Esophagus squamous epithelium (tissue), 5 donors: ENCODE measurements at regions not wholly inside any gene's neighbourhood (a gene's known extent, or its start where the extent isn't known, plus 50 kb on each side); places are given as distances from the start of the nearest gene placed in this dataset.

Experiments used
- DNase-seq: peaks from one replicate; lab custom pipeline; 2025; lab: John Stamatoyannopoulos, UW
- H3K27ac ChIP-seq, 4 donors: fragments of 200-600 bp; sonication (generic); one replicate each; pipeline ENCODE4 v1.5.1; 2016 to 2019; ENCODE audit warnings: mild to moderate bottlenecking in 1 of 4
- H3K27me3 ChIP-seq, 4 donors: fragments of 200-600 bp; sonication (generic); 1 replicate in 3 of 4; 2 replicates in 1 of 4; pipeline versions ENCODE4 v1.5.1 to v1.6.0; 2017 to 2021; ENCODE audit warnings: antibody characterized with exemption in 1 of 4
- H3K36me3 ChIP-seq, 3 donors: fragments of 200-600 bp; sonication (generic); one replicate each; pipeline ENCODE4 v1.5.1; 2016 to 2019
- H3K4me1 ChIP-seq, 3 donors: fragments of 200-600 bp; sonication (generic); one replicate each; pipeline ENCODE4 v1.5.1; 2017 to 2019
- H3K4me3 ChIP-seq, 4 donors: fragments of 200-600 bp; sonication (generic); 1 replicate in 3 of 4; 2 replicates in 1 of 4; pipeline ENCODE4 v1.5.1; 2016 to 2019; ENCODE audit warnings: mild to moderate bottlenecking in 2 of 4, moderate library complexity in 1 of 4
- H3K9me3 ChIP-seq, 3 donors: fragments of 200-600 bp; sonication (generic); one replicate each; pipeline ENCODE4 v1.5.1; 2016 to 2019
- POLR2A ChIP-seq, 4 donors: fragments of 450-650 bp; IDR thresholded peaks; one replicate each; pipeline ENCODE4 v1.6.1; 2017; ENCODE audit warnings: antibody characterized with exemption in 4 of 4, mild to moderate bottlenecking in 4 of 4, moderate library complexity in 3 of 4
- WGBS, 2 donors: methylation state at CpG; one replicate each; pipeline ENCODE4 v1.1.5; 2018; 5-methylcytosine and 5-hydroxymethylcytosine counted together
- intact Hi-C: fragments of 100-400 bp; cut with DNase I; formaldehyde crosslinking; loops from one replicate; pipeline ENCODE4 v1.15.0; 2022
- TF ChIP-seq, protein P1 (sequence below), 6 experiments: fragments of 450-650 bp in 4 of 6; fragments of 200-600 bp in 2 of 6; sonication (generic) in 2 of 6; IDR thresholded peaks; one replicate each; pipeline ENCODE4 v1.5.1; 2016 to 2019; ENCODE audit warnings: antibody characterized with exemption in 6 of 6, mild to moderate bottlenecking in 4 of 6, moderate library complexity in 4 of 6
- donor health status: DM: yes; HTN: yes; CAD: no.

DNA sequence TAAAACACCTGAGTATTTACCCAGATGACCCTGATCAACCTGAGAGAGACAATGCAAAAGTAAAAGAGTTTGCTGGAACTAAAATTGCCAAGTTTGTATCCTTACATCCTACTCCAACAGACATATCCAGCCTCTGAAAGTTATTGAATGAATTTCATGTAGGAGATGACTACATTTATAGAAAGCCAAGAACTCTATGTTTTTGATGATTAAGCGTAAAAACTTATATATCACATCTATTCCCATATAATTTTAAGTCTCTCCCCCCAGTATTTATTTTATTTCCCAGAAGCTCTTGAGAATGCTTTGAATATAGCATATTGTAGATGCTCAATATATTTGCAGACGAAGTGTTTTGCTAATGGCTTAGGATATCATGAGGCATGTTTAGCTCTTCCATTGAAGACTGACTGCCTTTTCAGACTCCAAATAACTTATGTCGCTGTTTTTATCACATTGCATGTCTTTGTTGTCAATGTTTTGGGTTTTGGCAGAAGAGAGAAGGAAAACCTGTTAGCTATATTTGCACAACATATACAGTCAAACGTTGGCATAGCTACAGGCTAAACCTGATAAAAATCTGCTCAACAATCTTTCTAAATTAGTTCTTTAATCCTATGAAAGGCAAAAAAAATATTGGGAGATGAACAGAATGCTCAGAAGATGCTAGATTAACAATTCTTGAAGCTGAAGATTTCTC lies 213.6 kb downstream of the DIO2 start:
- no peaks in the 10 kb centered on the region for H3K9me3 ChIP-seq
- no peak overlapping the region for H3K27ac ChIP-seq
- TF ChIP-seq, protein P1, sequence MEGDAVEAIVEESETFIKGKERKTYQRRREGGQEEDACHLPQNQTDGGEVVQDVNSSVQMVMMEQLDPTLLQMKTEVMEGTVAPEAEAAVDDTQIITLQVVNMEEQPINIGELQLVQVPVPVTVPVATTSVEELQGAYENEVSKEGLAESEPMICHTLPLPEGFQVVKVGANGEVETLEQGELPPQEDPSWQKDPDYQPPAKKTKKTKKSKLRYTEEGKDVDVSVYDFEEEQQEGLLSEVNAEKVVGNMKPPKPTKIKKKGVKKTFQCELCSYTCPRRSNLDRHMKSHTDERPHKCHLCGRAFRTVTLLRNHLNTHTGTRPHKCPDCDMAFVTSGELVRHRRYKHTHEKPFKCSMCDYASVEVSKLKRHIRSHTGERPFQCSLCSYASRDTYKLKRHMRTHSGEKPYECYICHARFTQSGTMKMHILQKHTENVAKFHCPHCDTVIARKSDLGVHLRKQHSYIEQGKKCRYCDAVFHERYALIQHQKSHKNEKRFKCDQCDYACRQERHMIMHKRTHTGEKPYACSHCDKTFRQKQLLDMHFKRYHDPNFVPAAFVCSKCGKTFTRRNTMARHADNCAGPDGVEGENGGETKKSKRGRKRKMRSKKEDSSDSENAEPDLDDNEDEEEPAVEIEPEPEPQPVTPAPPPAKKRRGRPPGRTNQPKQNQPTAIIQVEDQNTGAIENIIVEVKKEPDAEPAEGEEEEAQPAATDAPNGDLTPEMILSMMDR (IDR thresholded peaks at IDR 0.05) = no peak
- TF ChIP-seq POLR2A (IDR thresholded peaks at IDR 0.05) = no peak
- WGBS, 2 donors = 36 to 51% methylated on average over 4 of the region's 4 CpGs
- no peaks in the 10 kb centered on the region for H3K36me3 ChIP-seq
- no peaks in the 10 kb centered on the region for H3K4me1 ChIP-seq
- no peaks in the 10 kb centered on the region for H3K27me3 ChIP-seq
- no peak overlapping the region for H3K4me3 ChIP-seq
- no peak for DNase-seq
- intact Hi-C loops = no loop called here

- intact Hi-C loops = no loop called here
- no peak for DNase-seq
- Histone ChIP-seq H3K27ac (no peak overlapping the region), H3K9me3 (no peaks in the 10 kb centered on the region), H3K36me3 (no peaks in the 10 kb centered on the region), H3K4me1 (no peaks in the 10 kb centered on the region), H3K27me3 (no peaks in the 10 kb centered on the region), H3K4me3 (no peak overlapping the region)
- TF ChIP-seq POLR2A (IDR thresholded peaks at IDR 0.05) = no peak
- TF ChIP-seq, protein P1 (IDR thresholded peaks at IDR 0.05) = no peak
- 17 to 23% methylated on average over 4 of the region's 4 CpGs for WGBS, 2 donors
Observed at GRCh38 chr14:79992407-79993198, 218.7 kb downstream of the DIO2 start.

GRCh38 chr14:79991866-79992265 lies 219.4 kb downstream of the DIO2 start:
- no peak for TF ChIP-seq POLR2A (IDR thresholded peaks at IDR 0.05)
- TF ChIP-seq, protein P1 (IDR thresholded peaks at IDR 0.05) = no peak
- no peak overlapping the region for H3K27ac ChIP-seq
- H3K27me3 ChIP-seq = no peaks in the 10 kb centered on the region
- no peaks in the 10 kb centered on the region for H3K36me3 ChIP-seq
- intact Hi-C loops = no loop called here
- no peaks in the 10 kb centered on the region for H3K9me3 ChIP-seq
- 78 to 82% methylated on average over 3 of the region's 3 CpGs for WGBS, 2 donors
- no peak overlapping the region for H3K4me3 ChIP-seq
- H3K4me1 ChIP-seq = no peaks in the 10 kb centered on the region
- DNase-seq = no peak

DNA sequence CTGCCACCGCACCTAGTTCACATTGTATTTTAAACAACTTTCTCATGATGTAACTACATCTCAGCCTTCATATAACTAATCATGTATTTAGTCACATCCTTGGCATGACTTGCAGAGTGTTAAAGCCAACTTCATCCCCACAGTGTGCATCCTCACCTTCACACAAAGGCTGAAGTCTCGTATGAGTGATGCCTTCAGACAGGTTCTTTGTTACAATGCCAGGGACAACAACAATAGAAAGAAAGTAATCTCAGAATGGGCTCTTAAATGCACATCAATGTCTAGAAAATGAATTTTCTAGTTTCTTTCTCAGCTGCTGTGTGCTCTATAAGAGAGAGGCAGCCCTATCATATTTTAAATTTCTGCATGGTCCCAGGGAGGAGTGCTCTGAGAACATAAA lies 221.3 kb downstream of the DIO2 start:
- H3K4me3 ChIP-seq = no peak overlapping the region
- DNase-seq = no peak
- WGBS, 2 donors = 39 to 74% methylated on average over 2 of the region's 2 CpGs
- H3K27ac ChIP-seq = no peak overlapping the region
- intact Hi-C loops = no loop called here
- H3K27me3 ChIP-seq = no peaks in the 10 kb centered on the region
- H3K4me1 ChIP-seq = no peaks in the 10 kb centered on the region
- H3K9me3 ChIP-seq = no peaks in the 10 kb centered on the region
- no peak for TF ChIP-seq POLR2A (IDR thresholded peaks at IDR 0.05)
- TF ChIP-seq, protein P1 (IDR thresholded peaks at IDR 0.05) = no peak
- H3K36me3 ChIP-seq = no peaks in the 10 kb centered on the region

- Histone ChIP-seq H3K9me3 (no peaks in the 10 kb centered on the region), H3K36me3 (no peaks in the 10 kb centered on the region), H3K27ac (no peak overlapping the region), H3K4me3 (no peak overlapping the region), H3K4me1 (no peaks in the 10 kb centered on the region), H3K27me3 (no peaks in the 10 kb centered on the region)
- no peak for DNase-seq
- intact Hi-C loops = no loop called here
- TF ChIP-seq POLR2A (IDR thresholded peaks at IDR 0.05) = no peak
- TF ChIP-seq, protein P1 (IDR thresholded peaks at IDR 0.05) = no peak
- WGBS, 2 donors = 42 to 73% methylated on average over 1 of the region's 1 CpG
Observed at GRCh38 chr14:79986251-79986650, 225.1 kb downstream of the DIO2 start.
